ENCODE measurements at regions not wholly inside any gene's neighbourhood (a gene's known extent, or its start where the extent isn't known, plus 50 kb on each side); places are given as distances from the start of the nearest gene placed in this dataset.
"Not testable (repeated sequence)": the region's sequence is repeated elsewhere in the genome, so short reads cannot be mapped to it uniquely, and the experiment has no call there.

- TF ChIP-seq, protein P1, sequence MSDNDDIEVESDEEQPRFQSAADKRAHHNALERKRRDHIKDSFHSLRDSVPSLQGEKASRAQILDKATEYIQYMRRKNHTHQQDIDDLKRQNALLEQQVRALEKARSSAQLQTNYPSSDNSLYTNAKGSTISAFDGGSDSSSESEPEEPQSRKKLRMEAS (IDR thresholded peaks at IDR 0.05; ENCODE audit: low read depth, low read length), result no peak
- no peak for TF ChIP-seq POLR2A (IDR thresholded peaks at IDR 0.05; ENCODE audit: extremely low read depth, insufficient read length)
- TF ChIP-seq, protein P2, sequence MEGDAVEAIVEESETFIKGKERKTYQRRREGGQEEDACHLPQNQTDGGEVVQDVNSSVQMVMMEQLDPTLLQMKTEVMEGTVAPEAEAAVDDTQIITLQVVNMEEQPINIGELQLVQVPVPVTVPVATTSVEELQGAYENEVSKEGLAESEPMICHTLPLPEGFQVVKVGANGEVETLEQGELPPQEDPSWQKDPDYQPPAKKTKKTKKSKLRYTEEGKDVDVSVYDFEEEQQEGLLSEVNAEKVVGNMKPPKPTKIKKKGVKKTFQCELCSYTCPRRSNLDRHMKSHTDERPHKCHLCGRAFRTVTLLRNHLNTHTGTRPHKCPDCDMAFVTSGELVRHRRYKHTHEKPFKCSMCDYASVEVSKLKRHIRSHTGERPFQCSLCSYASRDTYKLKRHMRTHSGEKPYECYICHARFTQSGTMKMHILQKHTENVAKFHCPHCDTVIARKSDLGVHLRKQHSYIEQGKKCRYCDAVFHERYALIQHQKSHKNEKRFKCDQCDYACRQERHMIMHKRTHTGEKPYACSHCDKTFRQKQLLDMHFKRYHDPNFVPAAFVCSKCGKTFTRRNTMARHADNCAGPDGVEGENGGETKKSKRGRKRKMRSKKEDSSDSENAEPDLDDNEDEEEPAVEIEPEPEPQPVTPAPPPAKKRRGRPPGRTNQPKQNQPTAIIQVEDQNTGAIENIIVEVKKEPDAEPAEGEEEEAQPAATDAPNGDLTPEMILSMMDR (IDR thresholded peaks at IDR 0.05; ENCODE audit: low read depth, low read length), result no peak
- no peak for TF ChIP-seq MYC (IDR thresholded peaks at IDR 0.05; ENCODE audit: low read depth, low read length)
- no peak for DNase-seq (ENCODE audit: low read depth)
- no peak overlapping the region for H3K4me3 ChIP-seq (ENCODE audit: low read depth, low read length)
These were observed 72.9 kb upstream of the SKAP2 start for GRCh38 chr7:26937306-26937705.

GRCh38 chr7:26932616-26933015, 68.2 kb upstream of the SKAP2 start:
- not testable (repeated sequence) for H3K4me3 ChIP-seq (ENCODE audit: low read depth, low read length); DNase-seq (ENCODE audit: low read depth)

DNA sequence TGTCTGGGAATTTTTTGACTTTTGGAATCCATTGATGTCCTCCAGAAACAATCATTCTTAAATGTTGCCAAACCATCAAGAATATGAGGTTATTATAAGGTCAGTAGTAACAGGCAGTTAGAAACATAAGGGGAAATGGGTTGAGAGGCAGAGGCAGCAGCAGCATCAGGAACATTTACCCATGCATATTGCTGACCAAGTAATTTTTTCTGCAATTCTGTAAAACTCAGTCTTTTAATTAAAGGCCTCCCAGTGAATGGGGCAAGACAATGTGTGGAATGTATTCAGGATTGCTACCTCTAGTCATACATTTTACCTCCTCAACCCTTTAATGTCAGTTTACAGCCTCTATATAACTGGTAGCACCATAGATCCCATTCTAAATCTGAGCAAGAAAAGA, 66.5 kb upstream of the SKAP2 start:
- no peak overlapping the region for H3K4me3 ChIP-seq (ENCODE audit: low read depth, low read length)
- DNase-seq (ENCODE audit: low read depth), result no peak
- TF ChIP-seq, protein P1 (IDR thresholded peaks at IDR 0.05; ENCODE audit: low read depth, low read length), result no peak
- TF ChIP-seq MYC (IDR thresholded peaks at IDR 0.05; ENCODE audit: low read depth, low read length), result no peak
- TF ChIP-seq, protein P2 (IDR thresholded peaks at IDR 0.05; ENCODE audit: low read depth, low read length), result no peak
- TF ChIP-seq POLR2A (IDR thresholded peaks at IDR 0.05; ENCODE audit: extremely low read depth, insufficient read length), result no peak

DNA sequence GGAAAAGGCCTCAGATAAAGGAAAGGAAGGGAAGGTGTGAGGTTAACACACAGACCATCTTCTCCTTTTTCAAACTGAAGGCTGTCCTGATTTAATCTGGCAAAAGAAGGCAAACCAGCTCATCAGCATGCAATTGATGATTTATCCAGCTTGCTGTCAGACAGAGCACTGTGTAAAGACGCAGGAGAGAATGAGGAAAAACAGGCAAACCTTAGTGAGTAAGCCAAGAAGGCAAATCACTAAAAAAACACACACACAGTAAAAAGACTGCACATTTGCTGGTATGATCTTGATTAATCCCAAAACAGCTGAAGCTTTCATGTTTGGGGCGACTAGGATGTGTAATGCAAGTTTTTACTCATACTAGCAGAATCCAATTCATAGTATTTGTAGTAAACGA, 65.8 kb upstream of the SKAP2 start:
- TF ChIP-seq MYC (IDR thresholded peaks at IDR 0.05; ENCODE audit: low read depth, low read length), result no peak
- TF ChIP-seq, protein P1 (IDR thresholded peaks at IDR 0.05; ENCODE audit: low read depth, low read length), result no peak
- TF ChIP-seq, protein P2 (IDR thresholded peaks at IDR 0.05; ENCODE audit: low read depth, low read length), result no peak
- TF ChIP-seq POLR2A (IDR thresholded peaks at IDR 0.05; ENCODE audit: extremely low read depth, insufficient read length), result no peak
- no peak for DNase-seq (ENCODE audit: low read depth)
- H3K4me3 ChIP-seq (ENCODE audit: low read depth, low read length), result no peak overlapping the region

- TF ChIP-seq, protein P2 (IDR thresholded peaks at IDR 0.05; ENCODE audit: low read depth, low read length), result no peak
- TF ChIP-seq, protein P1 (IDR thresholded peaks at IDR 0.05; ENCODE audit: low read depth, low read length), result no peak
- no peak for TF ChIP-seq MYC (IDR thresholded peaks at IDR 0.05; ENCODE audit: low read depth, low read length)
- no peak for TF ChIP-seq POLR2A (IDR thresholded peaks at IDR 0.05; ENCODE audit: extremely low read depth, insufficient read length)
- no peak for DNase-seq (ENCODE audit: low read depth)
- H3K4me3 ChIP-seq (ENCODE audit: low read depth, low read length), result no peak overlapping the region
These were observed 64.4 kb upstream of the SKAP2 start for GRCh38 chr7:26928703-26929347.

DNA sequence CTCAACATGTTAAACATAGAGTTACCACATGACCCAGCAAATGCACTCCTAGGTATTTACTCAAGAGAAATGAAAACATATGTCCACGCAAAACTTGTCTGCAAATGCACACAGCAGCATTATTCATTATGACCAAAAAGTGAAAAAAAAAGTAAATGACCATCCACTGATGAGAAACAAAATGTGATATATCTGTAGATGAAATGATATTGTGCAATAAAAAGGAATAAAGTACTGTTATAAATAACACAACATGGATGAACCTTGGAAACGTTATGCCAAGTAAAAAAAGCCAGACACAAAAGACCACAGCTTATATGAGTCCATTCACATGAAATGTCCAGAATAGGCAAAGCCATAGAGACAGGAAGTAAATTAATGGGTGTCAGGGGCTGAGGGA, 61.4 kb upstream of the SKAP2 start:
- H3K4me3 ChIP-seq (ENCODE audit: low read depth, low read length), result no peak overlapping the region
- TF ChIP-seq MYC (IDR thresholded peaks at IDR 0.05; ENCODE audit: low read depth, low read length) (no peak), POLR2A (IDR thresholded peaks at IDR 0.05; ENCODE audit: extremely low read depth, insufficient read length) (no peak)
- TF ChIP-seq, protein P1 (IDR thresholded peaks at IDR 0.05; ENCODE audit: low read depth, low read length), result no peak
- TF ChIP-seq, protein P2 (IDR thresholded peaks at IDR 0.05; ENCODE audit: low read depth, low read length), result no peak
- DNase-seq (ENCODE audit: low read depth), result no peak
